ENCODE measurements at regions not wholly inside any gene's neighbourhood (a gene's known extent, or its start where the extent isn't known, plus 50 kb on each side); places are given as distances from the start of the nearest gene placed in this dataset.

DNA sequence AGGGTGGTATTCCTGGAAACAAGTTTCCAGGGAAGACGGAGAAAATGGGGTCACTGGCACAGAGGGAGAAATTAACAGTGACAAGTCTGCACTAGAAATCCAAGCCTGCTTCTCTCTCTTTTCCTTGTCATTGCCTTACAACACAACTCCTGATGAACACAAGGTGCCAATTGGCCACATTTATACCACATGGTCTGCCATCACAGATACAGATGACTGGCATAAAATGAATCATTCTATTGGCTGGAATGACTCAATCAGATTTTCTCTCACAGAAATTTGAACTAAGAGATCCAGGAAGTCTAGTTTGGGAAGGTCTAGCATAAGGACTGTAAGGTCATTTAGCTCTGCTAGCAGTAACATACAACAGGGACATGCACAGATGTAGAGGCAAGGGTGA lies 190.3 kb downstream of the LINC00237 start:
- Histone ChIP-seq H3K27me3 (ENCODE audit: low read depth, low read length) (peaks cover 35% of the 10 kb centered on the region), H3K79me2 (ENCODE audit: low read length) (no peaks in the 10 kb centered on the region), H3K9ac (ENCODE audit: low read length) (no peak overlapping the region), H3K4me2 (ENCODE audit: low read length) (no peak overlapping the region), H3K36me3 (replicated peaks; ENCODE audit: low read depth, low read length) (no peaks in the 10 kb centered on the region), H3K27ac (ENCODE audit: low read length) (no peak overlapping the region), H3K4me1 (ENCODE audit: low read length) (no peaks in the 10 kb centered on the region), H3K9me3 (ENCODE audit: insufficient read depth, low read length) (peaks cover 4% of the 10 kb centered on the region; the same call in 1 of the 2 replicates), H4K20me1 (ENCODE audit: insufficient read depth, low read length) (no peaks in the 10 kb centered on the region), H3K4me3 (ENCODE audit: low read length) (no peak overlapping the region), H2AFZ (ENCODE audit: low read depth, low read length) (no peak overlapping the region)
- no peak for TF ChIP-seq EZH2phosphoT487 (IDR thresholded peaks at IDR 0.05; ENCODE audit: low read depth)
- TF ChIP-seq, protein P1, sequence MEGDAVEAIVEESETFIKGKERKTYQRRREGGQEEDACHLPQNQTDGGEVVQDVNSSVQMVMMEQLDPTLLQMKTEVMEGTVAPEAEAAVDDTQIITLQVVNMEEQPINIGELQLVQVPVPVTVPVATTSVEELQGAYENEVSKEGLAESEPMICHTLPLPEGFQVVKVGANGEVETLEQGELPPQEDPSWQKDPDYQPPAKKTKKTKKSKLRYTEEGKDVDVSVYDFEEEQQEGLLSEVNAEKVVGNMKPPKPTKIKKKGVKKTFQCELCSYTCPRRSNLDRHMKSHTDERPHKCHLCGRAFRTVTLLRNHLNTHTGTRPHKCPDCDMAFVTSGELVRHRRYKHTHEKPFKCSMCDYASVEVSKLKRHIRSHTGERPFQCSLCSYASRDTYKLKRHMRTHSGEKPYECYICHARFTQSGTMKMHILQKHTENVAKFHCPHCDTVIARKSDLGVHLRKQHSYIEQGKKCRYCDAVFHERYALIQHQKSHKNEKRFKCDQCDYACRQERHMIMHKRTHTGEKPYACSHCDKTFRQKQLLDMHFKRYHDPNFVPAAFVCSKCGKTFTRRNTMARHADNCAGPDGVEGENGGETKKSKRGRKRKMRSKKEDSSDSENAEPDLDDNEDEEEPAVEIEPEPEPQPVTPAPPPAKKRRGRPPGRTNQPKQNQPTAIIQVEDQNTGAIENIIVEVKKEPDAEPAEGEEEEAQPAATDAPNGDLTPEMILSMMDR (IDR thresholded peaks at IDR 0.05; ENCODE audit: low read depth, low read length) = no peak

DNA sequence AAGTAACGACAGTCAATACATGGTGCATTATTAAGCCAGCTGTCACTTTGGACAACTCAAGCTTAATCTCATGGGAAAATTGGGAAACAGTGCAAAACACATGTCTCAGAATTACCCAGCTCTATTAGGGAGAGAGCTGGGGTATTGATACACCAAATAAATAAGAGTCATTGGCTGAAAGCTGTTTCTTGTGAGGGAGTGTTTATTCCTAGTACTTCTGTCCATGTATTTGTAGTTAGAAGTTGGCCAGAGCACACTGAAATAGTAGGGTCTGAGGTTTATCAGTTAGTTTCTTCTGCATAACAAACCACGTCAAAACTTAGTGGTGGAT lies 192.0 kb upstream of the RALGAPA2 start:
- TF ChIP-seq, protein P1 (IDR thresholded peaks at IDR 0.05; ENCODE audit: low read depth, low read length) = no peak
- TF ChIP-seq EZH2phosphoT487 (IDR thresholded peaks at IDR 0.05; ENCODE audit: low read depth) = no peak
- Histone ChIP-seq H4K20me1 (ENCODE audit: insufficient read depth, low read length) (no peaks in the 10 kb centered on the region), H3K4me3 (ENCODE audit: low read length) (no peak overlapping the region), H3K79me2 (ENCODE audit: low read length) (no peaks in the 10 kb centered on the region), H3K4me2 (ENCODE audit: low read length) (no peak overlapping the region), H2AFZ (ENCODE audit: low read depth, low read length) (no peak overlapping the region), H3K4me1 (ENCODE audit: low read length) (no peaks in the 10 kb centered on the region), H3K27ac (ENCODE audit: low read length) (no peak overlapping the region), H3K9ac (ENCODE audit: low read length) (no peak overlapping the region), H3K36me3 (replicated peaks; ENCODE audit: low read depth, low read length) (no peaks in the 10 kb centered on the region), H3K9me3 (ENCODE audit: insufficient read depth, low read length) (no peaks in the 10 kb centered on the region), H3K27me3 (ENCODE audit: low read depth, low read length) (peaks cover 41% of the 10 kb centered on the region)

DNA sequence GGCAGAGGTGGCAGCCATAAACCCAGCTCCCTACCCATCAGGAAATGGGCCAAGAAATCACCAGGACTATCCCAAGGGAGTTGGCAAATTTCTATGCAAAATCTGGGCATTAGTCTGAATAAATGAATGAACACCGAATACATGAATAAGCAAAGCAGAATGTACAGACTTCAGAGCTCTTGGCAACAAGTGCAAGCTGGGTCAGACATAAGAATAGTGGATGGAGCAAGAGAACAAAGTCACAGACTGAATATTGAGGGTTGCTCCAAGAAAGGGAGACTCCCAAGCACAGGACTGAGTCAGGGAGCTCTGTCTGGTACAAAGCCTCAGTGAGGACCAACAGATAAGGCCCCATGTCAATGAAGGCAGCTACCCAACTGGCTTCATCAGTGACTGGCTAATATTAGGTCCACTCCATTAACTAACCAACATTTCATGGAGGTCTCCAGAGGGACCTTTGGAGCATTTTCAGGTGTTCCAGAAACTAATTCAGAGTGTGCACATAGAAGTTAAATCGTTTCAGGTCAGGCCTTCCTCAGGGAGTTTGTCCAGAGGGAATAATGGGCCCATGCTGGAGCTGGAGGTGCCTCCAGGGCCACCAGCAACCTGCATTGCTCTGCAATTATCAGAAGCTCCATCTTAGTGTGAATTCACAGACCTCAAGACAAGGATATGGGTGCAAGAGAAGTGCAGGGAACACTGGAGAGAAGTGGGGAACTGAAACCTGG lies 191.5 kb upstream of the RALGAPA2 start:
- Histone ChIP-seq H3K36me3 (replicated peaks; ENCODE audit: low read depth, low read length) (no peaks in the 10 kb centered on the region), H4K20me1 (ENCODE audit: insufficient read depth, low read length) (no peaks in the 10 kb centered on the region), H3K4me3 (ENCODE audit: low read length) (no peak overlapping the region), H3K79me2 (ENCODE audit: low read length) (no peaks in the 10 kb centered on the region), H3K9me3 (ENCODE audit: insufficient read depth, low read length) (no peaks in the 10 kb centered on the region), H3K27ac (ENCODE audit: low read length) (no peak overlapping the region), H3K27me3 (ENCODE audit: low read depth, low read length) (peaks cover 41% of the 10 kb centered on the region), H2AFZ (ENCODE audit: low read depth, low read length) (no peak overlapping the region), H3K9ac (ENCODE audit: low read length) (no peak overlapping the region), H3K4me1 (ENCODE audit: low read length) (no peaks in the 10 kb centered on the region), H3K4me2 (ENCODE audit: low read length) (no peak overlapping the region)
- no peak for TF ChIP-seq EZH2phosphoT487 (IDR thresholded peaks at IDR 0.05; ENCODE audit: low read depth)
- TF ChIP-seq, protein P1 (IDR thresholded peaks at IDR 0.05; ENCODE audit: low read depth, low read length) = no peak

DNA sequence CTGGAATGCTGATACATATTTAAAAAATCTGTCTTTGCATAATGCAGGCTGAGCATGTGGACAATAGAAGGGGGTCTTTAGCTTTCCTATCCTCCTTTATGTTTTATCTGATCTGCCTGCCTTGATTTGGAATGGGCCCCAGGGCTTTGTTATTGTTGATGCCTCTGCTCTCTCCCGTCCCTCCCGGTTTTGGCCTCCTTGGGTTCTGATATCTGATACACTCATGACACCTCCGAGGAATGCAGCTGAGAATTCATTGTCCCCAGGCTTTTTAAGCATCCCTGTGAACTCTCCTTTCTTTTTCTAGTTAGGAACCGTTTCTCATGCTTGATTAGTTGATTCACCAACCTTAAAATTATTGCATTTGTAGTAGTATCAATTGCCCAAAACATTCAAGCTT lies 185.5 kb upstream of the RALGAPA2 start:
- no peaks in the 10 kb centered on the region for H3K4me1 ChIP-seq (ENCODE audit: low read length)
- peaks cover 23% of the 10 kb centered on the region for H3K27me3 ChIP-seq (ENCODE audit: low read depth, low read length)
- H3K36me3 ChIP-seq (replicated peaks; ENCODE audit: low read depth, low read length) = no peaks in the 10 kb centered on the region
- no peaks in the 10 kb centered on the region for H3K79me2 ChIP-seq (ENCODE audit: low read length)
- no peaks in the 10 kb centered on the region for H3K9me3 ChIP-seq (ENCODE audit: insufficient read depth, low read length)
- H3K4me3 ChIP-seq (ENCODE audit: low read length) = no peak overlapping the region
- H4K20me1 ChIP-seq (ENCODE audit: insufficient read depth, low read length) = no peaks in the 10 kb centered on the region
- no peak overlapping the region for H3K27ac ChIP-seq (ENCODE audit: low read length)
- H3K4me2 ChIP-seq (ENCODE audit: low read length) = no peak overlapping the region
- no peak overlapping the region for H2AFZ ChIP-seq (ENCODE audit: low read depth, low read length)
- no peak for TF ChIP-seq EZH2phosphoT487 (IDR thresholded peaks at IDR 0.05; ENCODE audit: low read depth)
- TF ChIP-seq, protein P1 (IDR thresholded peaks at IDR 0.05; ENCODE audit: low read depth, low read length) = no peak
- no peak overlapping the region for H3K9ac ChIP-seq (ENCODE audit: low read length)
